ENCODE measurements at regions not wholly inside any gene's neighbourhood (a gene's known extent, or its start where the extent isn't known, plus 50 kb on each side); places are given as distances from the start of the nearest gene placed in this dataset.

DNA sequence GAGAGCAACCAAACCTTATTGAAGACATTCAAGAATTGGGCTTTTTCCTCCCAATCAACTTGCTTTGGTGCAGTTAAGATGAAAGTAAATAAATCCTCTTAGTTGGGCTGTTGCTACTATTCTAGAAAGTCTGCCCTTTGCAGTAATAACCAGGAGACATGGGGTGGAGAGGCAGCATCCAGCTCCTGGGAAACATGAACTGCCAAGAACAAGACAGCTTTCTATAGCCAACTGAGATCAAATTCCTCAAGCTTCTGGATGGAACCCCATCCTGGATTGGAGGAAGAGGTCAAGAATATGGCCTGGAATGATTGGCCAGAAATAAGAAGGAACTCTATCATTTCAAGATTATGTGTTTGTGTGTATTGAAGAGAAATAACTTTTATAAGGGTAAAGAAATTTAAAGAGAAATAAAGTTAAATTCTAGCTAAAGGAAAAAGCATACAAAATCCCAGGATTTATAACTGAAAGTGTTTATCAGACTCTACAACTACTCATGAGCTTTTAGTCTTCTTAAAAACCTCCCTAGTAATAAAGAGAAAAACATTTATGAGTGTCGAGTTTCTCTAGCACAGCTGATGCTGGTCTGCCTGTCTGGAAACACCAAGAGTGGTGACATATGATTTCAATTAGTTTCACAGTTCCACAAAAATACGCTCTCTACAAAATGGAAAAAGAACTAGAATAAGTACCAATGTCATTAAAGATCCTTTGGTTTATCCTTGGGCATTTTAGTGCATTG is 70.1 kb upstream of the COL1A2 start:
- peak; percentile 55 for DNase-seq

DNA sequence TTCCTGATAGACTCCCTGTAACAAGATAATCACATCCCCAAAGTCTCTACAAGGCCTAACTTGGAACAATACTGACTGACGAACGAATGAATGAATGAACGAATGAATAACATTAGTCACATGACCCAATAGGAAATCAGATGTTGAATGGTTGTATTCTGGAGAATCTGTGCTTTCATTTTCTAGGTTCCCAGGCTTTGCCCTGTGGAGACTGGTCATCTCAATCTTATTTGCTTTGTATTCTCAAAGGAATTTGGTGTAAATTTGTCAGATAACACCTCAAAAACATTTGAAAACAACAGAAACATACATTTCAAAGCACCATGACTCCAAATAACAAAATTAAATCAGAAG is 69.6 kb upstream of the COL1A2 start:
- DNase-seq, result no peak

DNA sequence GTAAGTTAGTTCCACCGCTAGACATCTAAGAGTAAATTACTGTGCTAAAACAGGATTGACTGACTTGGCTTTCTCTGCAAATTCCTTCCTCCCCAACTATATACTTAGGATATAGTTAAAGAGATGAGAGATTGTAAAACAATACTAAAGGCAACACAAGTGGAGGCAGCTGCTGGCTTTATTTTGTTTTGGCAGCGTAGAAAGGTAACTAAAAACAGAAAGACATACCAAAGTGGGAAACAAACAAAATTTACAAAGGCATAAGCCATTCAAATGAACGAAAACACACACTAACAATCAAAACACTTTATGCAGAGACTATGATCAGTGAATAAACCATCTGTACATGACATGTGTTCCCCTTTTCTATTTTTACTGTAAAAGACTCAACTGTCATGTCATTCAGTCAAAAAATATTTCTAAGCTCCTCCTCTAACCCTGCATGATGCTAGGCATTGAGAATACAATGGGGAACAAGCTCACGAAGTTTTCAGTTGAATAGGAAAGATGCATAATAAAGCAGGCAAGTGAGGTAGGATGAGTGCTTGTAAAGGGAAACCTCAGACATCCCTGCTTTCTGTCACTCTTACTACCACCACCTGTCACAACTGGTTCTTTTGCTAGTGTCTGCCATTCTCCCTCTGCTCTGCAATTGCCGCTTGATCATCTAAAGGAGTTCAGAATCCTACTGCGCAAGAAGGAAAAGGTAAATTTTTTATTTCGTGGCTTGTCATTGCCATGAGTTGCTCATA is 64.2 kb upstream of the COL1A2 start:
- DNase-seq, result no peak

DNA sequence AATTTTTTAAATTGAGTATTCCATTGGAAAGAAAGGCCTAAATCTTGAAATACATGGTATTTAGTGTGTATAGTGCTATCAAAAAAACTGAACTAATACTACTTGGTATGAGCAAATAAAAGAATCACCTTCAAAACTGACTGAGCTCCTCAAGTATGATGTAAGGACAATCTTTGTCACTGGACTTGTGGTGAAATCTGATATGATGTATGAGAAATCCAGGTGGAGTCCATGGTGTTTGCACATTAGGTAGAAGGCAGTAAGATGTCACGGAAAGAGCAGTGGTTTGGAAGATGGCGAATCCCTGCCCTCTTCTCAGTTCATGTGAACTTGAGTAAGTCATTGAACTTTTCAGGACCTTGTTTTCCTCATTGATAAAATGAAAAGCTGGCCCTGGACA is 62.1 kb upstream of the COL1A2 start:
- DNase-seq, result no peak

GRCh38 chr7:94333810-94334209 is 60.9 kb upstream of the COL1A2 start:
- no peak for DNase-seq

DNA sequence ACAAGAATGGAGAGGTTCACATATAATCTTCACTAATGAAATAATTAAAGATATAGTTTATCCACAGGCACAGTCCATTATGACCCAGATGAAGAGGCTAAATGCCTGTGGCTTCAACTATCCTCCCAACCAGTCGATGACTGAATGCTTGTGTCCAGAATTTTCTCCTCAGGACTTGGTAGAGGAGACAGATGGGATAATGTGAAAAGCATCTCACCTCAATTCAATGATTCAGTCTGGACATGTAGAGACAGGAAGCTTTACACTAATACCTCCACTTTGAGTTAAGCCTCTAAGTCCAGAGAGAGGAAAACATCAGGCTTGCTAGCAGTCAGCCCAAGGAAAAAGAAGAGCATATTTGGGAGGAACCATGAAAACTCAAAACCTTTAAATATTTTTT is 59.1 kb upstream of the COL1A2 start:
- DNase-seq, result no peak

DNA sequence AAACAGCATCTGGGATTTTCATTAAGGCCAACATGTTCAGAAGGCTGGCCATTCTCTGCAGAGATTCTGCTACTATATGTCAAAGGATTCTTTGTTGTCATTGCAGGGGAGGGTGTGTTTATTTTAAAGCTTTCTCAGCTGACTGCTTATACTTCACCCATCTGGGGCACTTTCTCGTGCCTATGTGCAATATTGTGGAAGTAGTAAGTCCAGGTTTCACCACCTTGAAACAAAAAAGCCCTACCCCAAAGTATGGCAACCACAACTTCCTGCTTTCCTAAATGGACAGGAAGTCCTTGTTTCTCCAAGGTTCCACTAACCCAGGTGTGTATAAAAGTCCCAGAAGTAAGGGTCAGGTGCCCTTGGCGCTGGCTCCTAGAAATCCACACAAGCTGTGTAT is 58.7 kb upstream of the COL1A2 start:
- DNase-seq, result no peak

DNA sequence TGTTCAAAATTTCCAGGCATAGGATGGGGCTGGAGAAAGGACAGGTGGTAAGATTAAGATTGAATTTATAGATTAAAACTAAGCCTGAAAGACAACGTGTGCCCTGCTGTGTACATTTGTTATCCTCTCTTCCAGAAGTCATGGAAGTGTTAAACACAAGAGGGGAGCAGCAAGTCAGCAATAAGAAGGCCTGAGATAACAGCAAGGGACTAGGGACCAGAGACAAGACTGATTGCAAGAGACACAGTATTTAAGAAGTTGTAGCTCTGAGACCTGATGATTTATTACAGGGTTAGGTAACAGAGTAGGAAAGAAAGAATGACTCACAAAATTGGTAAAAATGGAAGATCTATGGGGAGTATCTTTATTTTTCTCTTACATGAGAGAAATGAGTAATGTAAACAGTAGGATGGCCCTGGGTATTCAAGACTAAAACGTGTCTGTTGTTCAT is 55.7 kb upstream of the COL1A2 start:
- no peak for DNase-seq

DNA sequence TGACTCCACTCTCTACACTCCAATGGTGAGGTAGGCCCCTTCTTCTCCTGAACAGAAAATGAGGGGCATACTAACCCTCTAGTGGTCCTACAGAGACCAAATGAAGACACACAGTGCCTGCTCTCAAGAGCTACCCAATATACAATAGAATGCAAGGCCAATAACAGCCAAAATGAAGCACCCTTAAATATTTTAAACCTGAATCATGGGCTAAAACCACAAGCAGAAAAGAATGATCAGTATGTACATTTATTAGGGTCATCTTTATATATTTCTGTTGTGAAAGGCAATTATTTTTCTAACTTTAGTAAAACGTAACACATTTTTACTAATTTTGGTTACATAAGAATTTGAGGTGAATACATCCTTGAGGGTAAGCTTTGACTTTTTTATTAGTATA is 49.9 kb upstream of the COL1A2 start:
- DNase-seq, result no peak
